Type B pancreatic cell (in vitro differentiated cells): ENCODE measurements at regions not wholly inside any gene's neighbourhood (a gene's known extent, or its start where the extent isn't known, plus 50 kb on each side); places are given as distances from the start of the nearest gene placed in this dataset.

Source experiments
- DNase-seq: peaks from one replicate; pipeline ENCODE4 v3.0.0; 2021; ENCODE audit warnings: mixed read lengths; ENCODE audit not compliant: unreplicated experiment; ENCODE audit errors: extremely low spot score
- H3K27ac Mint-ChIP-seq: 2 replicates; pipeline ENCODE4 v1.8.0; 2021; ENCODE audit warnings: mild to moderate bottlenecking, mixed read lengths
- H3K27me3 Mint-ChIP-seq: 2 replicates; pipeline ENCODE4 v1.8.0; 2021; ENCODE audit warnings: mixed read lengths
- H3K36me3 Mint-ChIP-seq: 2 replicates; pipeline ENCODE4 v1.8.0; 2021; ENCODE audit warnings: mixed read lengths
- H3K4me1 Mint-ChIP-seq: one replicate; pipeline ENCODE4 v1.8.0; 2021; ENCODE audit warnings: mixed read lengths; ENCODE audit not compliant: unreplicated experiment
- H3K4me3 Mint-ChIP-seq: 2 replicates; pipeline ENCODE4 v1.8.0; 2021; ENCODE audit warnings: mild to moderate bottlenecking, mixed read lengths
- H3K9me3 Mint-ChIP-seq: 2 replicates; pipeline ENCODE4 v1.8.0; 2021; ENCODE audit warnings: mixed read lengths
- CTCF ChIP-seq: fragments of 200-600 bp; sonication (generic); conservative IDR thresholded peaks from 2 replicates; pipeline ENCODE4 v1.5.0; 2021; ENCODE audit warnings: antibody characterized with exemption, mild to moderate bottlenecking

DNA sequence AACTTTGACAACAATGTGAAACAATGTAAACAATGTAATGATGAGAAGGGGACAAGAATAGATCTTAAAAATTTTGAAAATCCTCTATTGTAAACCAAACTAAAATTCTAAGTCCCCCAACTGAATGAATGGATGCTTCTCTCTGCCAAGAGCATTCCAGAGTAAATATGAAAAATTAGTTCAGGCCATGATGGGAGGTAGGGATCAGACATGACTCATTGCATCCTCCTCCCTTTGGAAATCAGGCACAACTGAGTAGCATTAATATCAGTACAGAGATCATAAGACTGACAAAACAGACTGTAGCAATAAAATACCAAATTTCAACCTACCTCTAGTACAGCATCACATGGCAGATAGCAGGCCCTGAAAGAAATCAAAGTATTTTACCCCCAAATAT, 559.9 kb downstream of the C12orf50 start:
- DNase-seq: no peak
- Mint-ChIP-seq H3K9me3 (peaks cover 4% of the 10 kb centered on the region), H3K4me1 (no peaks in the 10 kb centered on the region), H3K27me3 (no peaks in the 10 kb centered on the region), H3K4me3 (no peak overlapping the region), H3K36me3 (peaks cover 4% of the 10 kb centered on the region), H3K27ac (no peak overlapping the region)
- TF ChIP-seq CTCF: no peak

DNA sequence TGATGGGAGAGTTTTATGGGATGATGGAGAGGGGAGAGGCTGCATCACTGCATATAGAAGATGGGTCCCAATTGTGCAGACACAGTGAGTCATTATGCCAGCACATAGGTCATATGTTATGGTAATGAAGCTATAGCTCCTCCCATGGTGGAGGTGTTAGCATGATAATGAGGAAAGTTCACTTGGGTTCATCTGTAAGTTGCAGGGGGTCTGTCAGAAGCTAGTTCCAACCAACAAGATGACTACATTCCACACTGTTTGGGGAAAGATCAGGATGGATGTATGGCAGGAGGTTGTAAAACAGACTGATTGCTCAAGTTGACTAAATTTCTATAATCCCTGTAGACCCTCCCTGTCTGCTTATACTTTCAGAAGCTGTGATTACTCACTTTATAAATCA, 561.3 kb downstream of the C12orf50 start:
- no peak overlapping the region for H3K27ac Mint-ChIP-seq

DNA sequence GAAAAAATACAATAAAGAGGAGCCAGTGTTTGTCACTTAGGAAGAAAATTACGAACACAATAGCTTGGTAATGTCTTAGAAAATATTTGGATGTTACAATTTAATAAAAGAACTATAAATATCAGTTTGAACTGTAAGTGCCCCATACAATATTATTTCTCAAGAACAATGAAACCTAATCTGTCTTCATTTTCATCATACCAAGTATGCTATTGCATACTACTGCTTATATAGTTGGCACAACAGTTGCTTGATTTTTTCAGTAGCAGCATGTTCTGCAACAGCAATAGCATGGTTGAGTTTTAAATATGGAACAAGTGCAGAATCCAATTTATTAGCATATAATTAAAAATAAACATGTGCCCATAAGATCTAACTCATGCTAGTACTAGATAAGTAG, 564.6 kb downstream of the C12orf50 start:
- Mint-ChIP-seq H3K27me3 (no peaks in the 10 kb centered on the region), H3K27ac (no peak overlapping the region), H3K36me3 (no peaks in the 10 kb centered on the region), H3K9me3 (peaks cover 15% of the 10 kb centered on the region), H3K4me3 (no peak overlapping the region), H3K4me1 (no peaks in the 10 kb centered on the region)
- TF ChIP-seq CTCF: no peak
- DNase-seq: no peak

More for the DNA sequence above, 561.3 kb downstream of the C12orf50 start:
- Mint-ChIP-seq H3K9me3 (no peaks in the 10 kb centered on the region), H3K4me1 (no peaks in the 10 kb centered on the region), H3K4me3 (no peak overlapping the region), H3K36me3 (no peaks in the 10 kb centered on the region), H3K27me3 (no peaks in the 10 kb centered on the region)
- TF ChIP-seq CTCF: no peak
- DNase-seq: no peak

GRCh38 chr12:87444039-87444438, 585.2 kb downstream of the C12orf50 start:
- H3K27ac Mint-ChIP-seq: no peak overlapping the region
- H3K27me3 Mint-ChIP-seq: no peaks in the 10 kb centered on the region
- no peak for TF ChIP-seq CTCF
- H3K9me3 Mint-ChIP-seq: peaks cover 4% of the 10 kb centered on the region
- no peak overlapping the region for H3K4me3 Mint-ChIP-seq
- H3K4me1 Mint-ChIP-seq: peaks cover 16% of the 10 kb centered on the region
- DNase-seq: no peak
- peaks cover 7% of the 10 kb centered on the region for H3K36me3 Mint-ChIP-seq

- Mint-ChIP-seq H3K9me3 (peaks cover 4% of the 10 kb centered on the region), H3K27me3 (no peaks in the 10 kb centered on the region), H3K4me1 (peaks cover 16% of the 10 kb centered on the region), H3K36me3 (peaks cover 7% of the 10 kb centered on the region), H3K4me3 (no peak overlapping the region), H3K27ac (peak overlapping the region; percentile 91)
- no peak for DNase-seq
- no peak for TF ChIP-seq CTCF
Measured at GRCh38 chr12:87441511-87441910, 587.7 kb downstream of the C12orf50 start.
